Neural cell (in vitro differentiated cells): ENCODE measurements at regions not wholly inside any gene's neighbourhood (a gene's known extent, or its start where the extent isn't known, plus 50 kb on each side); places are given as distances from the start of the nearest gene placed in this dataset.

ENCODE experiments used
- H2AFZ ChIP-seq: fragments of 200-600, 300-800 bp; sonication (generic), shearing (Covaris generic); 2 replicates; pipeline ENCODE4 v1.6.0; 2014; ENCODE audit warnings: low read depth, mild to moderate bottlenecking, antibody characterized with exemption, low read length, moderate library complexity
- H3F3A ChIP-seq: fragments of 200-600 bp; shearing (Covaris generic); 2 replicates; pipeline ENCODE4 v1.6.1; 2016; ENCODE audit warnings: mild to moderate bottlenecking, moderate library complexity, mixed read lengths, antibody characterized with exemption, low read length; ENCODE audit not compliant: insufficient read depth, poor library complexity, severe bottlenecking
- H3K27ac ChIP-seq: fragments of 200-600, 300-800 bp; sonication (generic), shearing (Covaris generic); 2 replicates; pipeline ENCODE4 v1.5.1; 2014; ENCODE audit warnings: mild to moderate bottlenecking, low read length, moderate library complexity
- H3K27me3 ChIP-seq: fragments of 300-800, 200-600 bp; sonication (generic), shearing (Covaris generic); 2 replicates; pipeline ENCODE4 v1.6.0; 2014; ENCODE audit warnings: mild to moderate bottlenecking, low read depth, low read length, moderate library complexity; ENCODE audit not compliant: insufficient read depth
- H3K36me3 ChIP-seq: fragments of 300-800, 200-600 bp; sonication (generic), shearing (Covaris generic); 2 replicates; pipeline ENCODE4 v1.5.1; 2014; ENCODE audit warnings: mild to moderate bottlenecking, antibody characterized with exemption, low read length, moderate library complexity; ENCODE audit not compliant: insufficient read depth
- H3K4me2 ChIP-seq: fragments of 300-800, 200-600 bp; sonication (generic), shearing (Covaris generic); 2 replicates; pipeline ENCODE4 v1.6.0; 2014; ENCODE audit warnings: mild to moderate bottlenecking, low read length
- H3K4me3 ChIP-seq: fragments of 300-800, 200-600 bp; sonication (generic), shearing (Covaris generic); 2 replicates; pipeline ENCODE4 v1.5.1; 2014; ENCODE audit warnings: mild to moderate bottlenecking, low read length, moderate library complexity
- H3K79me2 ChIP-seq: fragments of 200-600 bp; shearing (Covaris generic); replicated peaks from 2 replicates; pipeline ENCODE4 v1.6.0; 2014; ENCODE audit warnings: mild to moderate bottlenecking, low read length, moderate library complexity; ENCODE audit not compliant: insufficient read depth
- H3K9ac ChIP-seq: fragments of 300-800, 200-600 bp; sonication (generic), shearing (Covaris generic); 2 replicates; pipeline ENCODE4 v1.6.1; 2016; ENCODE audit warnings: mild to moderate bottlenecking, low read length, mixed read lengths
- H3K9me2 ChIP-seq: fragments of 200-600 bp; shearing (Covaris generic); 2 replicates; pipeline ENCODE4 v1.6.1; 2016; ENCODE audit warnings: mild to moderate bottlenecking, low read length, mixed read lengths; ENCODE audit not compliant: insufficient read depth
- H3K9me3 ChIP-seq: fragments of 200-600, 300-800 bp; sonication (generic), shearing (Covaris generic); 2 replicates; pipeline ENCODE4 v1.6.1; 2016; ENCODE audit warnings: mild to moderate bottlenecking, mixed run types, low read length, moderate library complexity, mixed read lengths
- H4K20me1 ChIP-seq: fragments of 200-600 bp; shearing (Covaris generic); 2 replicates; pipeline ENCODE4 v1.6.1; 2016; ENCODE audit warnings: mild to moderate bottlenecking, mixed run types; ENCODE audit not compliant: insufficient read depth
- CTCF ChIP-seq: fragments of 450-650 bp; IDR thresholded peaks from 2 replicates; pipeline ENCODE4 v1.5.1; 2014; ENCODE audit warnings: antibody characterized with exemption, mild to moderate bottlenecking, moderate library complexity; ENCODE audit not compliant: poor library complexity, severe bottlenecking
- EP300 ChIP-seq: fragments of 450-650 bp; conservative IDR thresholded peaks from 2 replicates; pipeline ENCODE4 v1.6.1; 2014; ENCODE audit warnings: antibody characterized with exemption, mild to moderate bottlenecking, moderate library complexity; ENCODE audit not compliant: poor library complexity, severe bottlenecking
- EZH2 ChIP-seq: fragments of 200-600, 300-800 bp; shearing (Covaris generic), sonication (generic); IDR thresholded peaks from 2 replicates; pipeline ENCODE4 v1.6.1; 2014; ENCODE audit warnings: antibody characterized with exemption, low read length, borderline replicate concordance, mild to moderate bottlenecking; ENCODE audit not compliant: insufficient read depth, poor library complexity, severe bottlenecking
- MXI1 ChIP-seq: fragments of 450-650 bp; conservative IDR thresholded peaks from 2 replicates; pipeline ENCODE4 v1.6.1; 2014; ENCODE audit warnings: antibody characterized with exemption, mild to moderate bottlenecking; ENCODE audit not compliant: poor library complexity, severe bottlenecking
- POLR2AphosphoS5 ChIP-seq: IDR thresholded peaks from 2 replicates; pipeline ENCODE4 v1.6.1; 2012
- RAD21 ChIP-seq: fragments of 450-650 bp; conservative IDR thresholded peaks from 2 replicates; pipeline ENCODE4 v1.6.1; 2014; ENCODE audit warnings: antibody characterized with exemption, mild to moderate bottlenecking, moderate library complexity
- REST ChIP-seq: IDR thresholded peaks from 2 replicates; pipeline ENCODE4 v1.6.1; 2012; ENCODE audit warnings: borderline replicate concordance
- SMC3 ChIP-seq: fragments of 450-650 bp; conservative IDR thresholded peaks from 2 replicates; pipeline ENCODE4 v1.6.1; 2014; ENCODE audit warnings: antibody characterized with exemption, mild to moderate bottlenecking, moderate library complexity; ENCODE audit not compliant: poor library complexity
- TAF1 ChIP-seq: IDR thresholded peaks from 2 replicates; pipeline ENCODE4 v1.6.1; 2012; ENCODE audit warnings: low read depth

- Histone ChIP-seq H2AFZ (no peak overlapping the region), H3K9me2 (no peaks in the 10 kb centered on the region), H3K36me3 (no peaks in the 10 kb centered on the region), H3K27ac (no peak overlapping the region), H3F3A (no peaks in the 10 kb centered on the region), H3K4me3 (no peak overlapping the region), H3K9me3 (no peaks in the 10 kb centered on the region), H3K9ac (no peak overlapping the region), H3K4me2 (no peak overlapping the region), H4K20me1 (no peaks in the 10 kb centered on the region), H3K79me2 (no peaks in the 10 kb centered on the region), H3K27me3 (no peaks in the 10 kb centered on the region)
- TF ChIP-seq POLR2AphosphoS5 (no peak), RAD21 (no peak), EZH2 (no peak), REST (no peak), TAF1 (no peak), MXI1 (no peak), CTCF (no peak), SMC3 (no peak), EP300 (no peak)
These were observed 417.7 kb upstream of the GYPC start for GRCh38 chr2:126238251-126238650.

GRCh38 chr2:126239320-126239955 is 416.5 kb upstream of the GYPC start:
- Histone ChIP-seq H3K4me2 (no peak overlapping the region), H3F3A (no peaks in the 10 kb centered on the region), H3K27me3 (no peaks in the 10 kb centered on the region), H3K9me3 (no peaks in the 10 kb centered on the region), H3K9me2 (no peaks in the 10 kb centered on the region), H4K20me1 (no peaks in the 10 kb centered on the region), H3K27ac (no peak overlapping the region), H3K79me2 (no peaks in the 10 kb centered on the region), H3K36me3 (no peaks in the 10 kb centered on the region), H3K4me3 (no peak overlapping the region), H2AFZ (no peak overlapping the region), H3K9ac (no peak overlapping the region)
- TF ChIP-seq POLR2AphosphoS5 (no peak), TAF1 (no peak), EZH2 (no peak), CTCF (peak; percentile 49), RAD21 (peak; percentile 64), SMC3 (peak; percentile 64), REST (no peak), MXI1 (no peak), EP300 (no peak)
